Hematopoietic multipotent progenitor cell treated with erythropoietin and hydrocortisone succinate and interleukin-3 and kit ligand, for 6 days (in vitro differentiated cells): ENCODE measurements at regions not wholly inside any gene's neighbourhood (a gene's known extent, or its start where the extent isn't known, plus 50 kb on each side); places are given as distances from the start of the nearest gene placed in this dataset.
"Not testable (repeated sequence)": the region's sequence is repeated elsewhere in the genome, so short reads cannot be mapped to it uniquely, and the experiment has no call there.

ENCODE experiments used
- DNase-seq: peaks from one replicate; pipeline ENCODE4 v3.0.0-alpha.2; 2015

DNA sequence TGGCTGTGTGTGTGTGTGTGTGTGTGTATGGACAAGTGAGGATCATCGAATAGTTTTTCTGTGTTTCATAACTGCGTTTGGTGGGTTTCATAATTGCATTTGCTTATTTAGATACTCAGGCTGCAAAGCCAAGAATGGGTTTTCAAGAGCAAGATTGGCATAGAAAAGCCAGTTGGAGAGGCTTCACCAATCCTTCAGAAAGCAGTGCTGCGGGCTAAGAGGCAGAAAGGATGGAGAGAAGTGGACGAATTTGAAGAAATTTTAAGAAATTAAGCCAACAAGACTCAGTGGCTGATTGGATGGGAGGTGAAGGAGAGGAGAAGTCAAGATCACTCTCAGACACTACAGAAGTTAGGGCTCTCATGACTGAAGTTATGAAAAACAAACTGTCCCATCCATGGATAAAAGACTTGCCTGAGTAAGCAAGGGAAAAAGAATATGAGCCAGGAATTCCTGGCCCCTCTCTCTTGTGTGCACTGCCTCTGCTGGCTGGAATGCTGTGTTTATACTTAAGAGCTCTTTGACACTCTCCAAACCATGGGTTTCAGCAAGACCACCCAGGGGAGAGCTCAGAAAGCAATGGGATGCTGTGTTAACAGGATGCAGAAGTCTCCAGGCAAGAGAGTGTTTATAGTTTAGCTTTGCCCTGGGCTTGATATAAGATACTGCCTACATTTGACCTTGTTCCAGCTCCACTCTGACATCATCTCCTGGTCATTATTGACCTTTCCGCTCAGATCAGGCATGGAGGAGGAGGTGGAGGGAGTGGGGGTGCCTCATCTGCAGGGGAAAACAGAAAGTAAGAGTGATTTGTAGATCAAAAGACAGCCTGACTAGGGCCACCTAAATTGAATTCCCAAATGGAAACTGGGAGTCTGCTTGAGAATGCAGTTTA is 232.0 kb upstream of the PLXNA2 start:
- DNase-seq = no peak

GRCh38 chr1:208476846-208477170 is 232.6 kb upstream of the PLXNA2 start:
- no peak for DNase-seq

GRCh38 chr1:208479435-208479834 is 235.3 kb upstream of the PLXNA2 start:
- no peak for DNase-seq

DNA sequence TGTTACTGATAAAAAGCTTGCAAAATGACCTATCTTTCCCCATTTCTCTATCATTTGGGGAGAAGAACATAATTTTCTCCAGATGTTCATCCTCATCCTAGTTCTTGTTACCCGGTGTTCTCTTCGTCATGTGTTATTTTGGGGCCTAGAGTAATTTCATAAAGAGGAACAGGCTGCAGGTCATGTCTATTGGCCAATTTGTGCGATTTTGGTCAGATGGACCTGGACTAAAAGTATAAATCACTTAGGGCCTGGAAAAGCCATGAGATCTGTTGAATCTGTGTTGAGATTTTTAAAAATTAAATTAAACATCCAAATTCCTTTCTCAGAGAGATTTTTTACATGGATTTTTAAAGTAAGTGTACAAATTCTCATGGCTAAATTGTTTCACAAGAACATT is 241.3 kb upstream of the PLXNA2 start:
- no peak for DNase-seq

- no peak for DNase-seq
Measured at GRCh38 chr1:208486677-208487076, 242.5 kb upstream of the PLXNA2 start.

GRCh38 chr1:208488432-208488831 is 244.2 kb upstream of the PLXNA2 start:
- not testable (repeated sequence) for DNase-seq

DNA sequence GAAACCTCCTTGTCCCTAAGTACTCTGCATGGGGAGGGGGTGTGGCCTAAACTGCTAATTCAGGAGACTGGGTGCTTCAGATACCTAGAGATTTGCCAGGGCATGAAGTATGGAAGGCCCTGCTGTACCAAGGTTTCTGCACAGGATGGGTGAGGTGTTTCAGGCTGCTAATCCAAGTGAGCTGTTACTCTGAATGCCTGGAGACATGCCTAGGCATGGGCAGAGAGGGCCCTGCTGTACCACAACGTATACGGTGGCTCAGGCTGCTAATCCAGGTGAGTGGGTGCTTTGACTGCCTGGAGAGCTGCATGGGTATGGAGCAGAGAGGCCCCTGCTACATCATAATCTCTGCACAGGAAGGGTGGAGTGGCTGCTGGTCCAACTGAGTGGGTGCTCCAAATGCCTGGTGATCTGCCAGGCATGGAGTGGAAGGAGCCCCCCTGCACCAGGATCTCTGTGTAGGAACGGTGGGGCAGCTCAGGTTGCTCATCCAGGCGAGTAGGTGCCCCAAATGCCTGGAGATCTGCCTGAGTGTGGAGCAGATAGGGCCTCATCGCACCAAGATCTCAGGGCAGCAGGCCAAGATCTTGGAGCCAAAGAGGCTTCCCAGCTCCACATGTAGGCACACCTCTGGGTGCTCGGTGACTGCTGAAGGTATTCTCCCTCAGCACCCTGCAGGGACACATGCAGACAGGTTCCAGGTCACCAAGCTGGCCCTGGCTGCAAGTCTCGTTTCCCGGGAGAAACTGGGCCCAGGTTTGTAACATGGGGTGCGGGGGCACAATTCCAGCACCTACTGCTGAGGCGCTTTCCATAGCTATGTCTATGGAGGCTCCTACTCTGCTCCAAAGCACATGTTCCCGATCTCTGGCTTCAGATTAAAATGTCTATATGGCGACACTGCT is 252.5 kb upstream of the PLXNA2 start:
- DNase-seq = no peak

GRCh38 chr1:208497866-208498541 is 253.8 kb upstream of the PLXNA2 start:
- DNase-seq = no peak

GRCh38 chr1:208499026-208499425 is 254.8 kb upstream of the PLXNA2 start:
- peak; percentile 71 for DNase-seq

DNA sequence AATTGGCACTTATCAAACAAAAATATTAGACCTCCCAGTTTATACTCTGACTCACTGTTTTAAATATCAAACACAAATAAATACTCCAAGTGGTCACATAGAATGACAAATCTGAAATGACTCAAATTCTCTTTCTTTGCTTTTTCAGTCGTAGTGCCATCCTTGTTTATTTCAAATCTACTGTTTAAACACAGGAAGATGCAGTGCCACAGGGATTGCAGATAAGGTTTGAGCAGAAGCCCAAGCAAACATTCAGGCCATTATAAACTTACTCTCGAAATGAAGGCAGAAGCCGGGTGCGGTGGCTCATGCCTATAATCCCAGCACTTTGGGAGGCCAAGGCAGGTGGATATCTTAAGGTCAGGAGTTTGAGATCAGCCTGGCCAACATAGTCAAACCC is 255.4 kb upstream of the PLXNA2 start:
- no peak for DNase-seq

DNA sequence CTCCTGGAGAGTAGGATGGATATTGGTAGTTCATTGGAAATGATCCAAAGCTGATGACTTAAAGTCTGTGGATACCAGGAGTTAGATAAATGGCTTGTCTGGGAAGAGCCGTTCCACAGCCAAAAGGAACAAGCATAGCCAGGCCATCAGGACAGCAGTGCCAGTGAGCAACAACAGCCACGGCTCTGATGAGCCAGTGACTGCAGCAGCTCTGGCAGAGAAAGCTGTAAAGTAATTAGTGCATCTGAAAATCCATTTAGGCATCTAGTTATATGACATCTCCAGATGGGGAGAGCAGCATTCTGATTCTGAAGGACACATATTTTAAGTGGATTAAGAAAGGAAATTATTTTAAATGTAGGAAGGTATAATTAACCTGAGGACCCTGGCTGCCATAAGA is 256.2 kb upstream of the PLXNA2 start:
- no peak for DNase-seq

DNA sequence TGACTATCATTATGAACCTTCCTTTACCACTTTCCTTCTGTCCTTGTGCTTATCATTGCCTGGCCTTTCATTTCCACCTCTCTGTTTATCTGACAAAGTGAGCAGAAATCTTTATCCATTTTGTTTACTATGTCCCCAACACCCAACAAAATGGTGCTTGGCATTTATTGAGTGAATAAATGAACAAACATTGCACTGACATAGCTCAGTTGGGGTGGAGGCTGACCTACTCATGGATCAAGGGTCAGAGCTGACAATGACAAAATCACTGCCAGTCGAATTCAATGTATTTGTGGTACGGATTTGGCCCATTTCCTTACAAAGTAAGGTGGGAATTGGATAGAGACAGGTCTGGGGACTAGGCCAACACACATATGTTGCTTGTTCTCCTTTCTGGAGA is 257.4 kb upstream of the PLXNA2 start:
- no peak for DNase-seq

DNA sequence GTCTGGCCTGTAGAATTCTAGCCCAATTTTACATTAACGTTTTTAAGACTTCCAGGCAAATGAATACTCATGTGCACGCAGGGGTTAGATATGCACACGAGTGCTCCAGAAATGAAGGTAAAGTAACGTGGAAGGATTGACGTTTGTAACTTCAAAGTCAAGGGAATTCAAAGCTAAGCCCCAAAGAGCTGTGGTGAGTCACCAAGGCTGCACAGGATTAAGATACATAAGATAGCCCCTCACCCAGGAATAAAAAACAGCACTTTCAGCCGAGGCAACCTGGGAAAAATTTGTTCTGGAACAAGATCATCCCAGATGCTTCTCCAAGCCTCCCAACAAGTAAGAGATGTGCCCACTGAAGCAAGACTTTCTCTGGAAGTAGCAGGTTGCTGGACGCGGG is 259.6 kb upstream of the PLXNA2 start:
- no peak for DNase-seq

- DNase-seq = no peak
Measured at GRCh38 chr1:208506812-208507211, 262.6 kb upstream of the PLXNA2 start.

DNA sequence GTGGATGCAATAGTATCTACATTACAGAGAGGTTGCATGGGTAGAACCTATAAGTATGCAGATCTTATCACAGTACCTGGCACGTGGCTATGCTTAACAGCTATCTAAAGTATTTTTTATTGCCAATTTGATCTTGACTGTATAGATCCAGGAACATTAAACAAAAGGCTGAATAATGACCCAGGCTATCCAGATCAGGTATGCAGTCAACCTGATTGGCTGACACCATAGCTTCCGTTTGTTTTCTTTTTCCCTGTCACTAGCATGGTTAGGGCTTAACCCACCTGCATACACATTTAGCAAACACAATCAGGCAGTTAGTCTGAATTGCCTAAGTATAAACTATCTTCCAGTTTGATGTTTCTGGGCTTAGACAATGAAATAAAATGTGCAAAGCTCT is 264.9 kb upstream of the PLXNA2 start:
- DNase-seq = no peak

GRCh38 chr1:208510192-208510952 is 266.2 kb upstream of the PLXNA2 start:
- DNase-seq = no peak

- no peak for DNase-seq
Measured at GRCh38 chr1:208511242-208511860, 267.2 kb upstream of the PLXNA2 start.

DNA sequence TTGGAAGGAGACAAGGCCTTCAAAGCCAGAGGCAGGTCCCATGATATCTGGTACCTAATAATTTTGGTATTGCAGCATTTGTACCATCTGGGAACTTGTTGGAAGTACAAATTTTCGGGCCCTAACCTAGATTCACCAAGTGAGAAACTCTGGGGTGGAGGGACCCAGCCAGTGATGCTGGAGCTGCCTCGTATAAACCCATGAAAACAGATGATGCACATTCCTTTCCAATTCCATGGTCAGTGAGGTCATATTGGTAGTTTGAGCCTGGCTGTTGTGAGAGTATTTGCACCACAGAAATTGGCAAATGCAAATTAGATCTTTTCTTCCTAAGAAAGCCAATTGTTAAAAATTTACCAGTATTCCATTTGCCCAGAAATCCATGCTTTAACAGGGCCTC is 269.6 kb upstream of the PLXNA2 start:
- no peak for DNase-seq

GRCh38 chr1:208515129-208515528 is 270.9 kb upstream of the PLXNA2 start:
- no peak for DNase-seq

- no peak for DNase-seq
Measured at GRCh38 chr1:208516780-208517179, 272.6 kb upstream of the PLXNA2 start.

DNA sequence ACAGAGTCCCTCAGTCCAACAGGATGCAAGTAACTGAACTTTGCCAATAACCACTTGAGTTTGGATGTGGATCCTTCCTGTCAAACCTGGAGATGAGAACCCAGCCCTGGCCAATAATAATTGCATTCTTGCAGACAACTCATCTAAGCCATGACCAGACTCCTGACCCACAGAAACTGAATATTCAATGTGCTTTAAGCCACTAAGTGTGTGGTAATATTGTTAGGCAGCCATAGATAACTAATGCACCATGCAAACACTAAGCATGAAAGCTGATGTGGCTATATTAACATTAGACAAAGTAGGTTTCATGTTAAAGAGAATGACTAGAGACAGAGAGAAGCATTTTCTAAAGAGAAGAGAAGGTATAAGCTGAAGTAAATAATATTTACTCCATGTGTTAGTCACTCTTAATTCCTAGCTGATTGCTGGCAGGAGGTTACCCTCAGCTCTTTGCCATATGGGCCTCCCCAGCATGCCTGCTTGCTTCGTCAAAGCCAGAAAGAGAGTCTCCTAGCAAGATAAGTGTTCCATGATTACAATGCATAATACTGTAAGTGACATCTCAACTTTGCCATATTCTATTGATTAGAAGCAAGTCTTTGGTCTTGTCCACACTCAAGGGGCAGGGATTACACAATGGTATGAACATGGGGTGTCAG is 276.4 kb upstream of the PLXNA2 start:
- no peak for DNase-seq

DNA sequence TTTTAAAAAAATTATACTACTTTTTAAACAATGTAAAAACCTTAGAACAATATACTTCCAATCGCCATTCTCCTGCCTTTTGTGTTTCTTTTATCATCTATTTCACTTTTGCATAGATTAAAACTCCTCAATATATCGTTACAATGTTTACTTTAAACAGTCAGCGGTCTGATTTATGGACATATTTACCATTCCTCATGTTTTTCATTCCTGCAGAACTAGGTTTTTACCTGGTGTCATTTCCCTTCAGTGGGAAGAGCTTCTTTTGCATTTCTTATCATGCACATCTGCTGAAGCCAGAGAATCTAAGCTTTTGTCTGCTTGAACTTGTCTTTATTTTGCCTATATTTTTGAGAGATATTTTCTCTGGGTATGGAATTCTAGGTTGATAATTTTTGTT is 277.4 kb upstream of the PLXNA2 start:
- no peak for DNase-seq
